Suppressor macrophage treated with lipopolysaccharide for 4 hours (primary cell): ENCODE measurements at regions not wholly inside any gene's neighbourhood (a gene's known extent, or its start where the extent isn't known, plus 50 kb on each side); places are given as distances from the start of the nearest gene placed in this dataset.
A peak's percentile ranks its signal among the peaks of the same experiment; 100 is the strongest.

Experiments used
- DNase-seq: peaks from one replicate; pipeline ENCODE4 v3.0.0-alpha.2; 2020

DNA sequence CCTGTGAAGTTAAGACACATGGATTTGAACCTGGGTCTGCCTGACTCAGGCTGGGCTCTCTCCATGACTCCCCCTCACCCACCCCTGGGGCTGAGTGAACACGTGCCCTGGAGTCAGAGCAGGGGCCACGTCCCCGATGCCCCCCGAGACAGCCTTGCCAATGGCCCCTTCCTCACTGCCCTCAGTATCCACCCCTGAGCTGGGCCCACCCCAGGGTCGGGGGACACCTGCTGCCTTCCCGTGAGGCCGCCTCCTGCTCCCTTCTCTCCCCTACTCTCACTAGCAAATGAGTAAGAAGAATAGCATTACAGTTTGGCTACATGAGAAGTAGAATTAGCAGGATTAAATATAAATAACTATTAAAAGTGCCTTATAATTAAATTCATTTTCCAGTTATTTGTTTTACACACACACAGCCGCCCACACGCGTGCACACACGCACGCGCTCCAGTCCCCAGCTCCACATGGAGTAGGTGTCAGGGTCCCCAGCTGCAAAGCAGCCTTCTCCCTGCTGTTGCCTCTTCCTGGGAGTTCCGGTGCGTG is 117.4 kb upstream of the LINGO1 start:
- DNase-seq: no peak

DNA sequence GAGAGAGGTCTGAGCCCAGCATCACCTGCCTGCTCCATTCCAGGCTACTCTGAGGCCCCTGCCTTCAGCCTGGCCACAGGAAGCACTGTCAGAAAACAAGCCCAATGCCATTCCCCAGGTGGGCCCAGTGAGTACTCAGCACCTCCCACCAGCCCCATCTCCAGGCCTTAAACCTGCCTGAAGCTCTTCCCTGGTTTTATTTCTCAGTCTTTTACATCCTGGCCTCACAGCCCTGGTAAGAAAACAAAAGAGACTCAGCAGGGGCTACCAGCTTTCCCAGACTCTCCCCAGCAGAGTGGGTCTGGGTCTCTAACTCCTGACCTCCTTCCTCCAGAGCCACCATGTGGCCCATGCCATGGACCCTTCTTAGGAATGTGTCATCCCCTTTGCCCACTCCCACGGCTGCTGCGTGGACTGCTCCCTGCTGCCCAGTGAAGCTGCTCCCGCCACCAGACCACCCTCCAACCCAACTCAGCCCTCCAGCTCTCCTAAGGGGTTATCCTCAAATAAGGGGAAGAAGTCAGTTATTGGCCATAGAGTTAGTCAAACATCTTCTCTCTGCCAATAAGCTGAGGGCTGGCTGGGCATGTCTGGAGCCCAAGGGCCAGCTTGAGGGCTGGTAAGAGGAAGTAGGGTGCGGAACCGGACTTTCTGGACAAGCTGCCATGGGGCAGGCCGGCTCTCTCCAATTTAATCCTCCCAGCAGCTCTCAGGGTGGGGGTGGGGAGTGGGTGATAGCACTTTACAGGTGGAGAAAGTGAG is 116.7 kb upstream of the LINGO1 start:
- DNase-seq: no peak

DNA sequence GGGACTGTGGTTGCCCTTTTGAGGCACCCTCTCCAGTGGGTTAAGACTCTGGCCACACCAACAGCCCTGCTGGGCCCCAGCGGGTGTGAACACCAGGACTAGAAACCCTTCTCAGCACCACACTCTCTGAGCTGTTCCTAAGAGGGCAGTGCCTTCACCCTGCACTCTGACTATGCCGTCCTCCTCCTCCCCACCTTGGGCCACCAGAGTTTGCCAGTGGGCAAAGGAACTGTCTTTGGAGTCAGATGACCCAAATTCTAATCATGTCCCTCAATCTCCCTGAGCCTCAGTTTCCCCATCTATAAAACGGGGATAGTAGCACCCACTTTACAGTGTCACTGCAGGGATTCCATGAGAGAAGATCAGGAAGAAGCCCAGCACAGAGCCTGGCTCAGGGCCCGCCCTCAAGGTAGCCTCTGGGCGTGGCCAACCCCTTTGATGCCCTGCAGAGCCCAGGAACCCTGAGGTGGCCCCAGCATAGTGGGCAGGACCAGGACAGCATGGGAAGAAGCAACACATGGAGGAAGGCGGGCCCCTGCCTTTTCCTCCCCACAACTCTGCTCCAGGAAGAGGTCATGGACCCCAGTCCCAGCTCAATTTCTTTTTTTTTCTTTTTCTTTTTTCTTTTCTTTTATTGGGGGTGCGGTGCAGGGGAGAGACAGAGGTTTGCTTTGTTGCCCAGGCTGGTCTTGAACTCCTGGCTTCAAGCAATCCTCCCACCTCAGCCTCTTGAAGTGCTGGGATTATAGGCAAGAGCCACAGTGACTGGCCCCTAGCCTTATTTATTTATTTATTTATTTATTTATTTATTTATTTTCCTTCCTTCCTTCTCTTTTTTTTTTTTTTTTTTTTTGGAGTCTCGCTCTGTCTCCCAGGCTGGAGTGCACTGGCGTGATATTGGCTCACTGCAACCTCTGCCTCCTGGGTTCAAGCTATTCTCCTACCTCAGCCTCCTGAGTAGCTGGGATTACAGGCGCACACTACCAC is 115.7 kb upstream of the LINGO1 start:
- no peak for DNase-seq

DNA sequence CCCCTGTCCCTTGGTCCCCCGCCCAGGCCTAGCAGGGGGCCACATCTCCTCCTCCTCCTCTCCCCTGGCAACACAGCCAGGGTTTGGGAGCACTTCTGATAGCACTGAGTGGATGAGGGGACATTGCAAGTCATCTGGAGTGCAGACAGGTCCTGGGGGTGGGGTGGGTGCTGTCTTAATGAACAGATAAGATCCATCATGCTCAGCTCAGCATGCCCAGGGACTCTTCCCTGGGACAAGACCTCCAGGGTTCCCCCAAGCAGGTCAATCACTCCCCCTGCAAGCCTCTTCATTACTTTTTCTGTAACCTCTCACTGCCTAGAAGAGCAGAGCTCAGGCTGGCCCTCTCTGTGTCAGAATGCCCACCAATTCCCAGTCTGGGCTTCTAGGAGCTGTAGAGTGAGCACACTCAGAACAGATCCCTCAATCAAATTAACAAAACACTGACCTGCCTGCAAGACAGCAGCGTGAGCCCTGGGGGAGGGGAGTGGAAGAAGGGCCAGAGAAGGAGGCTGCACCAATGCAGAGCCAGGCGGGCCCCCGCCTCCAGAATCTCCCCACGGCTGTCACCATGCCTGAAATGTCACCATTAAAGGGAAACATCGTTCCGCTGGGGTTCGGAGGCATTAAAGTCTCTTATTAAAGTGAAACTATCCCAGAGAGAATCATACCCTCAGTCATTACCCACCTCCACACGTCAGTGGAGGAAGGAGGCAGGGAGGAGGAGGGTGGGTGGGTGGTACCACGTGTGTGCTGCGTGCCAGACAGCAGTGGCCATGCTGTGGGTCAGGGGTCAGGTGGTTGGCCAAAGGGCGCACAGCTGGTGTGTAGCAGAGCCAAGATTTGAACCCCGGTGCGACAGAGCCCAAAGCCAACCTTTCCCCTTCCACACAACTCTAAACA is 114.7 kb upstream of the LINGO1 start:
- peak; percentile 8 for DNase-seq

DNA sequence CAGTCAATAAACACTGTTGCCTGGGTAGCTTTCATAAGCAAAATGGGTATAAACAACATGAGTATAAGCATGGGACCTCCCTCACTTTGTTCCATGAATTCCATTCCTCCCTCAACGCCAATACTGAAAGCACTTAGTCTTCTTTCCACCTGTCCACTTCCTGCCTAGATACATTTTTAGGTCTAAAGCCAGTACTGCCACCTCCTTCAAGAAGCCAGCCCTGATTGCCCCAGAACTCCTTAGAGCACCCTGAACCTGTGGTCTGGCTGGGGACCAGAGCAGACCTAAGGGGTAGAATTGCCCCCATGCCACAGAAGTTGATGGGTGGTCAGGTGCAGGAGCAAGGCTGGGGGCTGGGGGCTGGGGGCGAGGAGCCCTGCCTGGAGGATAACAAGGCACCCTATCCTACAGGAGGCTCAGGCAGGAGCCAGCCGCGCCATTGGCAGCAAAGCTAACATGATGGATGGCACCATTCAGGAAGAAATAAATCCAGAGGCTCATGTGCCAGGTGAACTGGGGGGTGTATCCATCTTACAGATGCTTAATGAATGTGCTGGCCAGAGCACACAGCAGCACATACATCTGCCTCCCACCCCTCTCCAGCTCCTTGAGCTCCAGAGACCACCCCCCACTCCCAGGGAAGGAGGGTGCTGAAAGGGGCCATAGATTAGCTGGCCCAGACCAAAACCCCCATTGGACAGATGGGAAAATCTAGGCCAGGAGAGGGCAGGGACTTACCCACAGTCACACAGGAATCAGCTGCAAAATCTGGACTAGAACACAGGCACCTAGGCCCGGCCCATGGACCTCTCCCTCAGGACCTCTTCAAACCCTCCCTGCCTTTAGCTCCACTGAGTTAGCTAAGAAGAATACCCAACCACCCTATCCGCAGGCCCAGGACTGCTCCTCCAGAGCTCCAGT is 113.8 kb upstream of the LINGO1 start:
- no peak for DNase-seq

DNA sequence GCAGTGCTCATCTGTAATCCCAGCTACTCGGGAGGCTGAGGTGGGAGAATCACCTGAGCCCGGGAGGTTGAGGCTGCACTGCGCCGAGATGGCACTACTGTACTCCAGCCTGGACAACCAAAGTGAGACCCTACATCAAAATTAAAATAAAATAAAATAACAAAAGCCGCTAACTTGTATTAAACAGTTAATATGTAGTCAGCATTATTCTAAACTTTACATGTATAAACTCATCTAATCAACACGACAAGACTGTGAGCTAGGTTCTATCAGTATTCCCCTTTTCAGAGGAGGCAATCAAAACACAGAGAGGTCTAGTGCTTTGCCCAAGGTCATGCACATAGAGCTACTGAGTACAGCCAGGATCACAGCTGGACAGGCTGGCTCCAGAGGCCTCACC is 111.7 kb upstream of the LINGO1 start:
- DNase-seq: no peak

DNA sequence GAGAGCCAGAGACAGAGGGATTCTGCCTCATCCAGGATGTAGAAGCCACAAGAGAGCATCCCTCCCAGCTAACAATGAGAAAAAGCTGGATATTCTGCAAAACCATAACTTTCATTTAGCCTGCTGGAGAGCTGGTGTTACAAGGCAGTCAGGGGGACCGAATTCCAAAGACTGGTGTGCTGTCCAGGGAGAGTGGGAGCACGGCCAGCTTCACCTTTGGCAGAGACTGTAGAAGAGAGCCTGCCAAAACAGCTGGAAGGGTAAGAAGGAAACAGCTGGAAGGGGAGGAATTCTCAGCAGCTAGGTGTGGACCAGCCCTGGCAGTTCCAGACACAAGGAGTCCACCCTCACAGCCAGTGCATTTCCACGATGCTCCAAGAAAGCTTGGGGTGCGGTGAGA is 109.9 kb upstream of the LINGO1 start:
- no peak for DNase-seq

DNA sequence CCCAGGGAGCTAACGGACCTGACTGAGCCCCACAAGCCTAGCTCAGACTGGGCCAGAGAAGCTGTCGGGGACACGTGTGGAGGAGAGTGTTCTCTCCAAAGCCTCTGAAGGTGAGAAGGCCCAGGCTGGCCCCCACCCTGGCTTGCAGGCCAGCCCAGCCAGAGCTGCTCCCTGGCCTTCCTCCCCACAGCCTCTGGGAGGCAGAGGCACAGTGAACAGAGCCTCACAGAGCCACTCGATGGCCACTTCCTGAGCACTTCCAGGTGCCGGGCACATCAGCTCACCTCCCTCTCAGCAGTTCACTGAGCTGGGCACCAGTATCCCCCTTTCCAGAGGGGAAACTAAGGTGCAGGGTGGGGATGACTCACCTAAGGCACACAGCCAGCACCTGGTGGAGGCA is 109.4 kb upstream of the LINGO1 start:
- DNase-seq: no peak

DNA sequence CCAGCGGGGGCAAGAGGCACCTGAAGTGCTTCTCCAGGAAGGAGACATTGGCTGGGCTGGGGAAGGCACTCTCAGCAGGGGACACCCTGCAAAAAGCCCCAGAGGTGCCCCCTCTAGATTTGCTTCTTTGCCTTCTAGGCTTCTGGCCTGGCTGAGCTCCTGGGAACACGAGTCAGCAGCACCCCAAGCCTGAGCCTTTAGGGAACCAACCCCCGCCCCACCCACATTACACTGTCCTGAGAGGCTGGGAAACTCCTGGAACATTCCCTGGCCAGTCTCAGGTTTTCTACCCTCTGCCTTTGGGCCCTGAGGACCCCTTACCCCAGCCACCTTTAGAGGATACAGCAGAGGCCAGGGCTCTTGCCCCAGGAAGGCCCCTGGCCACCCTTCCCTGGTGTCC is 108.4 kb upstream of the LINGO1 start:
- no peak for DNase-seq

DNA sequence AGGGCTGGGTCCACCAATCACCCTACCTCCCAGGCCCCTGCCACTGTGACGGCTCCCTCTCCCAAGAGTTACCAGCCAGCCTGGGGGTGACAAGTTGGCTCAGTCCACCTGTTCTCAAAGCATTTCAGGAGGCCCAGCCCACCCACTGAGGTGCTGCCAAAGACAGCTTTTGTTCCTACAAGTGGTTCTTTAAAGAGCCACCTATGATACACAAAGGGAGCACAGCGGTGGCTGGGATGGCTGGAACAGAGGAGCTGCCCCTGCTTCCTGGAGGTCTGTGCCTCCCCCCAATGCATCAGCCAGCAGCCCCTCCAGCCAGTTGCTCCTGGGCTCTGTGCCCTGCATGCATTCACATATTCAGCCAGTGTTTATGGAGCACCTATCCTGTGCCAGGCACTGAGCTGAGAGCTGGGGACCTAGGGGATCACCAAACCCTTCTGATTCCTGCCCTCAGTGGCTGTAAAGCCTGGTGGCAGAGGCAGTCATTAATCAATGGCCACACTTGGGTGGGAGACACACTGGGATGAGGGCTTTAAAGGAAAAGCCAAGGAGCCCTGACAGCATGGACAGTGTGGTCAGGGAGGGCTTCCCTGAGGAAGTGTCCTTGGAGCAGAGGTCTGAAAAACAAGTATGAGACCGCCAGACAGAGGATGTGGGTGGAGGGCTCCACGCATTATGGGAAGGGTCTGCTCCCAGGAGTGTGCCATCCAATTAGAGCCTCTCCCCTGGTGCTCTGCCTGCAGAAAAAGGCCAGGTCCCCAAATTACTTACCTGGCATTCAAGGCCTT is 107.1 kb upstream of the LINGO1 start:
- no peak for DNase-seq

DNA sequence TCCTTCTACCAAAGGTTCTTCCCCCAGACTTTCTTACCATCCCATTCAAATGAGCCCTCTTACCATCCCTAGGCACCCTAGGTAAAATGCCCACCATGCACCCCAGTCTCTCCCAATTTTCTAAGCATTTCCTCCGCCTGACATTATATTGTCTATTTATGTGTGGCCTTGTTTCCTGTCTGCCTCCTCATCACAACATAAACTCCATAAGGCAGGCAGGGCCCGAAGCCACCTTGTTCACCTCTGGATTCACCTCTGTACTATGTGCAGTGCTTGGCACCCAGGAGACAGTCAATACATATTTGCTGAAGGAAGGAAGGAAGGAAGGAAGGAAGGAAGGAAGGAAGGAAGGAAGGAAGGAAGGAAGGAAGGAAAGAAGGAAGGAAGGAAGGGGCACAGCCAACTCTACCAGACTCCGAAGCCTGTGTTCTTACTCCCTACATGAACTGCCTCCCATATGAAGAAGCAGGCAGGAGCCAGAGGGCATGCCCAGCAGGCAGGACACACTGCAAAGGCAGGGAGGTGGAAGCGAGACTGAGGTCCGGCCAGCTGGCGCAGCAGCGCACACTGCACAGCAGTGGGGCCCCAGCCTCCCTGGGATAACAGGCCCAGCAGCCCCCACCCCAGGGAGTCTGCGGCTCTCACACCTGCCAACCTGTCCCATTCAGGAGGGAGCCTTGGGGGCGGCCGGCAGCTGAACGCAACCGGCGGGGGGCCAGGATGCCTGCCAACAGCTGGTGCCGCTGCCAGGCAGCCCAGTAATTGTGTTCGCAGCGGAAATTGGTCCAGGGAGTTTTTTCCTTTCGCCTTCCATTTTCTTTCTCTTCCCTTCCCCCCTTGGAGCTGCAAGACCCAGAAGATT is 106.0 kb upstream of the LINGO1 start:
- no peak for DNase-seq

DNA sequence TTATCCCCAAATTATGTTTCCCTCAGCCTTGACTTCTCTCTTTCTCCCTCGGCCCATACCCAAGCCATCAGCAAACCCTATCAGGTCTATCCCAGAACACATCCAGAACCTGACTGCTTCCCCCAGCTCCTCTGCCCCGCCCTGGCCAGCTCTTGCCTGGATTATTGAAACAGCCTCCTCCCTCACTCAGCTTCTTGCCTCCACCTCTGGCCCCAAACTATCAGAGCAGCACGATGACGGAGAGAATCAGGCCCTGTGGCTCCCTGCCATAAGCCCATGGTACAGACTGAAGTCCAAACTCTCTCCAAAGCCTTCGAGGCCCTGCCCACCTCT is 105.3 kb upstream of the LINGO1 start:
- DNase-seq: no peak

DNA sequence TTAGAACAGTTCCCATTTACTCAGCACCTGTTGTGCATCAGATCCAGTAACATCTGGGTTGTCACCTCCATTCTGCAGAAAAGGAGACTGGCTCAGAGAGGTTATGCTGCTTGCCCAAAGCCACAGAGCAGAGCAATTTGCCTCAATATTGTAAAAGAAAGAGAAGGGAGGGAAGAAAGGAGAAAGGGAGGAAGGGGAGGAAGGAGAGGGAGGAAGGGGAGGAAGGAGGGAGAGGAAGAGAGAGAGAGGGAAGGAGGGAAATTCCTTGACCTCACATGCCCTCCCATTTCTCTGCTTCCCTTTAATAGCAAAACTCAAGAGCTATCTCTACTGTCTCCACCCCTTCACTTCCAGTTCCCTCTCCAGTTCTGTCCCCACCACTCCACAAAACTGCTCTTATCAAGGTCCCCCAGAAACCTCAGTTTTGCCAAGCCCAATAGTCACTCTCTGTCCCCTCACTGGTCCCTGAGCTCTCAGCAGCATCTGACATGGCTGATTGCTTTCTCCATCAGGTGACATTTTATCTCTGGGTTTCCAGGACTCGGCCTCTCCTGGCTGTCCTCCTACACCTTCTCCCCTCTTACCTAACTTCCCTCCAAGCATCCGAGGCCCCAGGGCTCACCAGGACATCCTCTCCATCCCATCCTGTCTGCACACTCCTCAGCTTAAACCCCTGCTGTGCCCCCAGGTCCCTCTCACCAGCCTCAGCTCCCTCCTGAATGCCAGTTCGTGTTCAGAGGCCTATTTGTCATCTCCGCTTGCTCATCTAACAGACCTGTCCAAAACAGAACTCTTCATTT is 104.7 kb upstream of the LINGO1 start:
- DNase-seq: no peak

DNA sequence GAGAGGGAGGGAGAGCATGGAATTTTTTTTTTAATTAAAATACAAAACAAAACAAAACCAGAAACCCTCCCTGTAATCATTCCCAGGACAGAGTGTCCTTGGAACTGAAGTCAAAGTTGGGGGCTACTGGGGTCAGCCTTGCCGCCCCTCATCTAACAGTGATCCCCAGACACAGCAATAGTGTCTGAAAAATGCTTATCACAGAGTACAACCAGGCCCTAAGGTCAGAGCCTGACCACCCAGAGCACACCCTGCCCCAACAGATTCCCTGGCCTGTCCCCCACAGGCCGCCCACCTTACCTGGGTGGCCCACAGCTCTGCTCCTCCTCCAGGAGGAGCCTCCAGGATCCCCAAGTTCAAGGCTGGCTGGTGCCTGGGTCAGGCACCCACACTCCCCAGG is 101.6 kb upstream of the LINGO1 start:
- DNase-seq: no peak

DNA sequence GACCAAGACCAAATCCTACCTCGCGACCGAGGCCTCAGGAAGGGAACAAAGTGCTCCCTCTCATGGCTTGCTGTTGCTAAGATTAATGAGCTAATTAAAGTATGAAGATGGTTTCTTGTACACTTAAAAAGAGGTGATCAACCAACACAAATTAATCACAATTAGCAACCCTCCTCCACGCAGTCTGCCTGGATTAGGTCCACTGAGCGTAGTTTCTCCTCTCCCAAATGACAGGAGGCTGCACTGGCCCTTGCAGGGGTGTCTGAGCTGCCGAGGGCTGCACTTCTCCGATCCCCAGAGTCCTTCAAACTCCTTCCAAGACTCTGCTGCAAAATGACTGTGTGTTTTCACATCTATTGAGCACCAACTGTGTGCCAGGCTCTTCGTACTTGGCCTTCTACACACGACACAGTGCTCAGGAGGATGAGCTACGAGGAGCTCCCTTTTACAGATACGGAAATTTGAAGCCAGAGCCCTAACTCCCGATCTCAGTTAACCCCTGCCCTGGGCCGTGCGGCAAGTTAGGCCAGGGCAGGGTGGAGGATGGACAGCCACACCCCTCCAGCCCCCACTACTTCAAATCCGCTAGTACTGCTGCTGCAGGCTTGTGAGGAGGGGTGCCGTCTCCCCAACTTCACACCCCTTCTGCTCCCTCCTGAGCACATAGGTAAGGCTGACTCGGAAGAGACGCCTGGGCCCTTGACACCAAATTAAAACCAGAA is 101.0 kb upstream of the LINGO1 start:
- no peak for DNase-seq

DNA sequence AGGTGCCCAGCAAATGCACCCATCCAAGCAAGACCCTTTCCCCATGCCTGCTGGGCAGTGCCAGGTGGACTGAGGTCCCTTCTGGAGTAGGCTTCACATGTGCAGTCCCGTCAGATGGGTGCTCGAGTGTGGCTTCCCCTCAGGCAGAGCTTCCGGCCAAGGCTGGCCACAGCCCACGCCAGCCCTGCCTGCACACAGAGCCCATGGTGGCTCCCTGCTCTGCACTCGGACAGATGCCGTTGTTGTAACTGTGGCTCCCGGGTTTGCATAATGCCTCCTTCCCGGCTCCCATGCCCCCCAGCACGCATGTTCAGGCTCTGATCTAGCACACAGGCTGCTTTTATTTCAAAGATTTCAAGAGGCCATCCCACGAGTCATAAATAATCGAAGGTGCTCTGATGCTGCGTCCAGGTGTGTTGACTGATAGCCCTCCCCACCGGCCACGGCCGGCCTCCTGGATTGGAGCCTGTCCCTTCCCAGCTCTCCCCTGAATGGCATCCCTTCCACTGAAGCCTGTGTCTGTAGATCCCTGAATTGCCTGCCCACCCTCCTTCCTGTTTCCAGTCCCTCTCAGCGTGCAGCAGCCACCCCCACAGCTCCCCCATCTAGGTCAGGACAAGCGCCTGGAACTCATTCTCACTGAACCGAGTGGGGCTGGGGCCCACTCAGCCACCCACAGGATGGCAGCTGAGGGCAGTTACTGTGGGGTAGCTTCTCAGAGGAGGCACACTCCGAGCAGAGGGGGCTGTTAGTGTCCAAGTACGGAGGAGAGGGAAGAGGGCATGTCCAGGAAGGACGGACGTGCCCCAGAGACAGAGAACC is 100.0 kb upstream of the LINGO1 start:
- DNase-seq: no peak

DNA sequence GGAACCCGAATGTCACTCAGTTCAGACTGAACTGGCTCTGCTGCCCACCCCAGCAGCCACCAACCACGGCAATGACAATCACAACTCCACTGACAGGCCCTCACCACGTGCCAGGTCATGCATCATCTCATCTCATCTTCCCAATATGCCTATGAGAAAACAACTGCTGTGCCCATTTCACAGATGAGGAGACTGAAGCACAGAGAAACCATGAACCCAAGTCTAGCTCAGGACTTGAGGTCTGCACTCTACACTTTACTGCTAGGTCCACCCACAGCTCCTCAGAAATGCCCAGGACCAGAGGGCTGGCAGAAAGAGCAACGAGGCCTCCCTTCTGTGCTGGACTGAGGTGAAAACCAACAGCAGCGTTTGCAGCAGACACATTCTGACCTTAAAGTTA is 99.2 kb upstream of the LINGO1 start:
- no peak for DNase-seq
